ENCODE measurements at regions not wholly inside any gene's neighbourhood (a gene's known extent, or its start where the extent isn't known, plus 50 kb on each side); places are given as distances from the start of the nearest gene placed in this dataset.
"Not testable (repeated sequence)": the region's sequence is repeated elsewhere in the genome, so short reads cannot be mapped to it uniquely, and the experiment has no call there.

- Mint-ChIP-seq H3K9me3 (peaks cover 20% of the 10 kb centered on the region), H3K36me3 (ENCODE audit: low read depth) (no peaks in the 10 kb centered on the region), H3K4me3 (ENCODE audit: low read depth) (no peak overlapping the region), H3K4me1 (ENCODE audit: low read depth) (no peaks in the 10 kb centered on the region), H3K27me3 (ENCODE audit: low read depth) (no peaks in the 10 kb centered on the region), H3K27ac (no peak overlapping the region)
- intact Hi-C loops (cut with micrococcal nuclease), result no loop called here
- DNase-seq (ENCODE audit: low spot score), result no peak
Measured at GRCh38 chr6:67885081-67886033, 749.7 kb upstream of the ADGRB3 start.

GRCh38 chr6:67884442-67884841 lies 750.6 kb upstream of the ADGRB3 start:
- no peak for DNase-seq (ENCODE audit: low spot score)
- H3K4me1 Mint-ChIP-seq (ENCODE audit: low read depth), result no peaks in the 10 kb centered on the region
- no peaks in the 10 kb centered on the region for H3K27me3 Mint-ChIP-seq (ENCODE audit: low read depth)
- H3K4me3 Mint-ChIP-seq (ENCODE audit: low read depth), result no peak overlapping the region
- intact Hi-C loops (cut with micrococcal nuclease), result no loop called here
- H3K9me3 Mint-ChIP-seq, result peaks cover 20% of the 10 kb centered on the region
- no peaks in the 10 kb centered on the region for H3K36me3 Mint-ChIP-seq (ENCODE audit: low read depth)
- no peak overlapping the region for H3K27ac Mint-ChIP-seq

GRCh38 chr6:67883500-67884366 lies 751.3 kb upstream of the ADGRB3 start:
- H3K4me1 Mint-ChIP-seq (ENCODE audit: low read depth), result no peaks in the 10 kb centered on the region

GRCh38 chr6:67882436-67883311 lies 752.4 kb upstream of the ADGRB3 start:
- H3K27me3 Mint-ChIP-seq (ENCODE audit: low read depth), result no peaks in the 10 kb centered on the region
- no peak overlapping the region for H3K27ac Mint-ChIP-seq
- H3K4me3 Mint-ChIP-seq (ENCODE audit: low read depth), result no peak overlapping the region
- H3K4me1 Mint-ChIP-seq (ENCODE audit: low read depth), result no peaks in the 10 kb centered on the region
- DNase-seq (ENCODE audit: low spot score), result no peak
- H3K9me3 Mint-ChIP-seq, result peaks cover 14% of the 10 kb centered on the region
- intact Hi-C loops (cut with micrococcal nuclease), result no loop called here
- no peaks in the 10 kb centered on the region for H3K36me3 Mint-ChIP-seq (ENCODE audit: low read depth)

More at GRCh38 chr6:67883500-67884366, 751.3 kb upstream of the ADGRB3 start:
- Mint-ChIP-seq H3K9me3 (peaks cover 17% of the 10 kb centered on the region), H3K4me3 (ENCODE audit: low read depth) (no peak overlapping the region), H3K27me3 (ENCODE audit: low read depth) (no peaks in the 10 kb centered on the region), H3K27ac (no peak overlapping the region), H3K36me3 (ENCODE audit: low read depth) (no peaks in the 10 kb centered on the region)
- no peak for DNase-seq (ENCODE audit: low spot score)
- intact Hi-C loops (cut with micrococcal nuclease), result no loop called here

- no peak overlapping the region for H3K4me3 Mint-ChIP-seq (ENCODE audit: low read depth)
- no peak overlapping the region for H3K27ac Mint-ChIP-seq
- H3K9me3 Mint-ChIP-seq, result peaks cover 12% of the 10 kb centered on the region
- DNase-seq (ENCODE audit: low spot score), result no peak
- H3K27me3 Mint-ChIP-seq (ENCODE audit: low read depth), result no peaks in the 10 kb centered on the region
- H3K4me1 Mint-ChIP-seq (ENCODE audit: low read depth), result no peaks in the 10 kb centered on the region
- no peaks in the 10 kb centered on the region for H3K36me3 Mint-ChIP-seq (ENCODE audit: low read depth)
- intact Hi-C loops (cut with micrococcal nuclease), result no loop called here
Measured at GRCh38 chr6:67881706-67882065, 753.4 kb upstream of the ADGRB3 start.

- H3K27ac Mint-ChIP-seq, result no peak overlapping the region
- no peak for DNase-seq (ENCODE audit: low spot score)
- intact Hi-C loops (cut with micrococcal nuclease), result no loop called here
- H3K4me3 Mint-ChIP-seq (ENCODE audit: low read depth), result no peak overlapping the region
- no peaks in the 10 kb centered on the region for H3K36me3 Mint-ChIP-seq (ENCODE audit: low read depth)
- H3K9me3 Mint-ChIP-seq, result peaks cover 12% of the 10 kb centered on the region
- no peaks in the 10 kb centered on the region for H3K4me1 Mint-ChIP-seq (ENCODE audit: low read depth)
- no peaks in the 10 kb centered on the region for H3K27me3 Mint-ChIP-seq (ENCODE audit: low read depth)
Measured at GRCh38 chr6:67880939-67881705, 754.0 kb upstream of the ADGRB3 start.

GRCh38 chr6:67880343-67880742 lies 754.7 kb upstream of the ADGRB3 start:
- H3K27me3 Mint-ChIP-seq (ENCODE audit: low read depth); intact Hi-C loops (cut with micrococcal nuclease); H3K36me3 Mint-ChIP-seq (ENCODE audit: low read depth); H3K27ac Mint-ChIP-seq; H3K4me3 Mint-ChIP-seq (ENCODE audit: low read depth); H3K4me1 Mint-ChIP-seq (ENCODE audit: low read depth); DNase-seq (ENCODE audit: low spot score): not testable (repeated sequence)
- H3K9me3 Mint-ChIP-seq, result peaks cover 12% of the 10 kb centered on the region

GRCh38 chr6:67879928-67880327 lies 755.2 kb upstream of the ADGRB3 start:
- intact Hi-C loops (cut with micrococcal nuclease), result not testable (repeated sequence)
- H3K9me3 Mint-ChIP-seq, result peaks cover 14% of the 10 kb centered on the region

GRCh38 chr6:67879105-67879904 lies 755.8 kb upstream of the ADGRB3 start:
- H3K36me3 Mint-ChIP-seq (ENCODE audit: low read depth); H3K4me3 Mint-ChIP-seq (ENCODE audit: low read depth); H3K27me3 Mint-ChIP-seq (ENCODE audit: low read depth); intact Hi-C loops (cut with micrococcal nuclease); DNase-seq (ENCODE audit: low spot score); H3K27ac Mint-ChIP-seq; H3K4me1 Mint-ChIP-seq (ENCODE audit: low read depth): not testable (repeated sequence)
- peaks cover 21% of the 10 kb centered on the region for H3K9me3 Mint-ChIP-seq

More at GRCh38 chr6:67879928-67880327, 755.2 kb upstream of the ADGRB3 start:
- not testable (repeated sequence) for H3K27me3 Mint-ChIP-seq (ENCODE audit: low read depth); H3K27ac Mint-ChIP-seq; H3K36me3 Mint-ChIP-seq (ENCODE audit: low read depth); DNase-seq (ENCODE audit: low spot score); H3K4me1 Mint-ChIP-seq (ENCODE audit: low read depth); H3K4me3 Mint-ChIP-seq (ENCODE audit: low read depth)

- H3K36me3 Mint-ChIP-seq (ENCODE audit: low read depth); DNase-seq (ENCODE audit: low spot score); H3K27ac Mint-ChIP-seq; H3K4me3 Mint-ChIP-seq (ENCODE audit: low read depth); H3K27me3 Mint-ChIP-seq (ENCODE audit: low read depth); intact Hi-C loops (cut with micrococcal nuclease); H3K4me1 Mint-ChIP-seq (ENCODE audit: low read depth): not testable (repeated sequence)
- peaks cover 32% of the 10 kb centered on the region for H3K9me3 Mint-ChIP-seq
Measured at GRCh38 chr6:67878216-67878615, 756.9 kb upstream of the ADGRB3 start.

GRCh38 chr6:67877288-67877687 lies 757.8 kb upstream of the ADGRB3 start:
- intact Hi-C loops (cut with micrococcal nuclease), result no loop called here
- Mint-ChIP-seq H3K36me3 (ENCODE audit: low read depth) (no peaks in the 10 kb centered on the region), H3K27ac (no peak overlapping the region), H3K4me1 (ENCODE audit: low read depth) (no peaks in the 10 kb centered on the region), H3K9me3 (peaks cover 34% of the 10 kb centered on the region), H3K27me3 (ENCODE audit: low read depth) (no peaks in the 10 kb centered on the region), H3K4me3 (ENCODE audit: low read depth) (no peak overlapping the region)
- DNase-seq (ENCODE audit: low spot score), result no peak
